H9 (cell line): ENCODE measurements at regions not wholly inside any gene's neighbourhood (a gene's known extent, or its start where the extent isn't known, plus 50 kb on each side); places are given as distances from the start of the nearest gene placed in this dataset.

ENCODE experiments used
- DNase-seq: peaks from one replicate; pipeline ENCODE4 v3.0.0-alpha.2; 2017
- H2AFZ ChIP-seq: one replicate; pipeline ENCODE4 v1.6.1; 2013; ENCODE audit warnings: mild to moderate bottlenecking, low read length, control low read depth, moderate library complexity
- H2AK5ac ChIP-seq: 2 replicates; pipeline ENCODE4 v1.6.1; 2013; ENCODE audit warnings: low read length, control low read depth, mixed read lengths; ENCODE audit not compliant: insufficient read length
- H2BK120ac ChIP-seq: one replicate; pipeline ENCODE4 v1.6.1; 2013; ENCODE audit warnings: low read depth, mild to moderate bottlenecking, low read length, control low read depth, inconsistent platforms; ENCODE audit not compliant: poor library complexity, severe bottlenecking
- H2BK12ac ChIP-seq: 2 replicates; pipeline ENCODE4 v1.6.1; 2013; ENCODE audit warnings: low read length, control low read depth, mixed read lengths, low read depth; ENCODE audit not compliant: insufficient read length
- H2BK15ac ChIP-seq: 2 replicates; pipeline ENCODE4 v1.6.1; 2013; ENCODE audit warnings: low read depth, low read length, control low read depth
- H2BK20ac ChIP-seq: one replicate; pipeline ENCODE4 v1.6.1; 2013; ENCODE audit warnings: low read depth, mild to moderate bottlenecking, low read length, control low read depth, inconsistent platforms; ENCODE audit not compliant: poor library complexity, severe bottlenecking
- H2BK5ac ChIP-seq: 2 replicates; pipeline ENCODE4 v1.6.1; 2013; ENCODE audit warnings: low read length, control low read depth, mixed read lengths; ENCODE audit not compliant: insufficient read length
- H3K14ac ChIP-seq: 2 replicates; pipeline ENCODE4 v1.6.1; 2013; ENCODE audit warnings: low read length, control low read depth; ENCODE audit not compliant: insufficient read depth
- H3K18ac ChIP-seq: 2 replicates; pipeline ENCODE4 v1.6.1; 2013; ENCODE audit warnings: low read depth, mild to moderate bottlenecking, mixed read lengths, low read length, control low read depth; ENCODE audit not compliant: insufficient read length
- H3K23ac ChIP-seq: 2 replicates; pipeline ENCODE4 v1.6.1; 2013; ENCODE audit warnings: low read length, control low read depth, mixed read lengths, low read depth; ENCODE audit not compliant: insufficient read length
- H3K23me2 ChIP-seq: 2 replicates; pipeline ENCODE4 v1.6.1; 2013; ENCODE audit warnings: low read depth, mild to moderate bottlenecking, mixed read lengths, low read length, control low read depth; ENCODE audit not compliant: insufficient read length, poor library complexity, severe bottlenecking
- H3K27ac ChIP-seq: 2 replicates; pipeline ENCODE4 v1.5.1; 2013; ENCODE audit warnings: low read length, control low read depth, mixed read lengths, low read depth; ENCODE audit not compliant: insufficient read length
- H3K27me3 ChIP-seq: 2 replicates; pipeline ENCODE4 v1.6.1; 2013; ENCODE audit warnings: low read length, control low read depth, inconsistent platforms; ENCODE audit not compliant: insufficient read depth
- H3K4ac ChIP-seq: 2 replicates; pipeline ENCODE4 v1.6.1; 2013; ENCODE audit warnings: low read depth, mild to moderate bottlenecking, control low read depth, inconsistent platforms, low read length, moderate library complexity
- H3K4me1 ChIP-seq: 2 replicates; pipeline ENCODE4 v1.6.1; 2013; ENCODE audit warnings: low read length, control low read depth, inconsistent platforms; ENCODE audit not compliant: insufficient read depth
- H3K4me2 ChIP-seq: 2 replicates; pipeline ENCODE4 v1.6.1; 2013; ENCODE audit warnings: low read length, control low read depth, mixed read lengths; ENCODE audit not compliant: insufficient read length, insufficient read depth
- H3K56ac ChIP-seq: 2 replicates; pipeline ENCODE4 v1.6.1; 2013; ENCODE audit warnings: low read depth, mild to moderate bottlenecking, mixed read lengths, low read length, control low read depth; ENCODE audit not compliant: insufficient read length
- H3K79me1 ChIP-seq: 2 replicates; pipeline ENCODE4 v1.6.1; 2013; ENCODE audit warnings: low read depth, mild to moderate bottlenecking, moderate library complexity, low read length, control low read depth, inconsistent platforms; ENCODE audit not compliant: insufficient read depth, poor library complexity, severe bottlenecking
- H3K79me2 ChIP-seq: 2 replicates; pipeline ENCODE4 v1.6.1; 2013; ENCODE audit warnings: low read length, control low read depth, inconsistent platforms; ENCODE audit not compliant: insufficient read depth
- H3K9ac ChIP-seq: 2 replicates; pipeline ENCODE4 v1.6.1; 2013; ENCODE audit warnings: low read length, control low read depth, mixed read lengths; ENCODE audit not compliant: insufficient read length; ENCODE audit errors: extremely low read depth
- H3K9me3 ChIP-seq: one replicate; pipeline ENCODE4 v1.6.1; 2013; ENCODE audit warnings: low read depth, low read length, inconsistent platforms; ENCODE audit not compliant: control insufficient read depth
- H3T11ph ChIP-seq: one replicate; pipeline ENCODE4 v1.6.1; 2013; ENCODE audit warnings: mild to moderate bottlenecking, low read length, control low read depth, inconsistent platforms
- H4K20me1 ChIP-seq: one replicate; pipeline ENCODE4 v1.6.1; 2013; ENCODE audit not compliant: control insufficient read depth, insufficient read length, insufficient read depth
- H4K5ac ChIP-seq: 2 replicates; pipeline ENCODE4 v1.6.1; 2013; ENCODE audit warnings: low read depth, mild to moderate bottlenecking, mixed read lengths, low read length, control low read depth; ENCODE audit not compliant: insufficient read length
- H4K8ac ChIP-seq: replicated peaks from 2 replicates; pipeline ENCODE4 v1.6.1; 2013; ENCODE audit warnings: low read length, control low read depth, mixed read lengths, low read depth; ENCODE audit not compliant: insufficient read length
- H4K91ac ChIP-seq: 2 replicates; pipeline ENCODE4 v1.6.1; 2013; ENCODE audit warnings: low read depth, mild to moderate bottlenecking, moderate library complexity, mixed read lengths, low read length, control low read depth; ENCODE audit not compliant: insufficient read length
- H3K27ac Mint-ChIP-seq, 3 experiments: 2 replicates in 2 of 3; 3 replicates in 1 of 3; pipeline ENCODE4 v1.8.0; 2020 to 2021; ENCODE audit warnings: mixed read lengths in 3 of 3, mild to moderate bottlenecking in 1 of 3, moderate library complexity in 1 of 3
- H3K27me3 Mint-ChIP-seq: 2 replicates; pipeline ENCODE4 v1.8.0; 2021; ENCODE audit warnings: low read depth, mild to moderate bottlenecking, moderate library complexity, mixed read lengths
- H3K36me3 Mint-ChIP-seq, 3 experiments: 2 replicates in 2 of 3; 3 replicates in 1 of 3; pipeline ENCODE4 v1.8.0; 2020 to 2021; ENCODE audit warnings: low read depth in 3 of 3, mixed read lengths in 3 of 3; ENCODE audit not compliant: insufficient read depth in 1 of 3
- H3K4me1 Mint-ChIP-seq, 2 experiments: 2 replicates each; pipeline ENCODE4 v1.8.0; 2020; ENCODE audit warnings: mixed read lengths in 2 of 2
- H3K4me3 Mint-ChIP-seq, 2 experiments: 2 replicates in 1 of 2; 3 replicates in 1 of 2; pipeline ENCODE4 v1.8.0; 2020 to 2021; ENCODE audit warnings: mild to moderate bottlenecking in 2 of 2, mixed read lengths in 2 of 2, moderate library complexity in 1 of 2
- H3K9me3 Mint-ChIP-seq, 2 experiments: 2 replicates in 1 of 2; 3 replicates in 1 of 2; pipeline ENCODE4 v1.8.0; 2020; ENCODE audit warnings: mild to moderate bottlenecking in 2 of 2, mixed read lengths in 2 of 2, moderate library complexity in 1 of 2
- whole genome bisulfite sequencing: extraction: QIAGEN DNeasy Blood & Tissue Kit; methylation state at CpG from one replicate; pipeline ENCODE4 v1.1.7; 2013; ENCODE audit warnings: missing lambda C conversion rate, low lambda C conversion rate, mixed read lengths; ENCODE audit not compliant: insufficient read length; ENCODE audit errors: extremely low coverage; 5-methylcytosine and 5-hydroxymethylcytosine counted together
- TF ChIP-seq, protein P1 (sequence below): fragments of 200-600 bp; sonication (generic); conservative IDR thresholded peaks from 3 replicates; pipeline ENCODE4 v1.8.0; 2021; ENCODE audit warnings: antibody characterized with exemption, mild to moderate bottlenecking

DNA sequence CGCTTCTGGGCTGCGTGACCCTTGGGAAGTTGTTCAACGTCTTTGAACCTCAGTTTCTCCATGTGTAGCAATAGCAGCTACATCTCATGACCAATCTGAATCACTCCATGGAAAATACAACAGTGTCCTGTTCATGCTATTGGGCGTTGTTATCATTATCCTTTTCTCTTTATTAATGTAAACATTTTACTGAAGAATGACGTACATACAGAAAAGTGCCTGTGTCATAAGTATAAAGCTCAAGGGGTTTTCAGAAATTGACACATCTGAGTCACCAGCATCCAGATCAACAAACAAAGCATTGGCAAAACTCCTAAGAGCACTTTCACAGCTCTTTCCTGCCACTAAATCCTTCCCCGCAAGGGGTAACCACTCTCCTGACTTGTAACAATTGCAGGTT lies 438.4 kb downstream of the XYLT1 start:
- no peaks in the 10 kb centered on the region for H4K20me1 ChIP-seq
- no peak overlapping the region for H4K5ac ChIP-seq
- no peak overlapping the region for H4K91ac ChIP-seq
- no peak overlapping the region for H3K18ac ChIP-seq
- DNase-seq = no peak
- no peak overlapping the region for H2AK5ac ChIP-seq
- peaks cover 7 to 12% of the 10 kb centered on the region in 2 experiments; a peak in 4 of 5 replicates for H3K9me3 Mint-ChIP-seq
- H3K27me3 Mint-ChIP-seq = no peaks in the 10 kb centered on the region
- no peaks in the 10 kb centered on the region for H3K4me1 Mint-ChIP-seq
- H2BK5ac ChIP-seq = no peak overlapping the region
- H3K27ac ChIP-seq = no peak overlapping the region
- H2BK20ac ChIP-seq = no peak overlapping the region
- no peak overlapping the region for H3K4me2 ChIP-seq
- H3K27me3 ChIP-seq = no peaks in the 10 kb centered on the region
- no peak overlapping the region for H3K4me3 Mint-ChIP-seq
- H3K79me2 ChIP-seq = no peaks in the 10 kb centered on the region
- no peak overlapping the region for H3K14ac ChIP-seq
- no peaks in the 10 kb centered on the region for H3K79me1 ChIP-seq
- H3K9me3 ChIP-seq = no peaks in the 10 kb centered on the region
- no peak overlapping the region for H3K4ac ChIP-seq
- H3K23ac ChIP-seq = no peak overlapping the region
- no peak overlapping the region for H3K9ac ChIP-seq
- no peaks in the 10 kb centered on the region for H3K23me2 ChIP-seq
- no peak overlapping the region for H4K8ac ChIP-seq
- no peak overlapping the region for H3K27ac Mint-ChIP-seq
- WGBS = no CpG with 5 or more reads among the region's 6 CpGs
- no peak overlapping the region for H2BK120ac ChIP-seq
- H3K36me3 Mint-ChIP-seq = peaks cover 0 to 6% (median 0%) of the 10 kb centered on the region in 3 experiments; a peak in 4 of 7 replicates
- H2BK12ac ChIP-seq = no peak overlapping the region
- no peak overlapping the region for H2BK15ac ChIP-seq
- no peak overlapping the region for H3K56ac ChIP-seq
- H3T11ph ChIP-seq = no peak overlapping the region
- no peaks in the 10 kb centered on the region for H3K4me1 ChIP-seq
- H2AFZ ChIP-seq = no peak overlapping the region
- TF ChIP-seq, protein P1, sequence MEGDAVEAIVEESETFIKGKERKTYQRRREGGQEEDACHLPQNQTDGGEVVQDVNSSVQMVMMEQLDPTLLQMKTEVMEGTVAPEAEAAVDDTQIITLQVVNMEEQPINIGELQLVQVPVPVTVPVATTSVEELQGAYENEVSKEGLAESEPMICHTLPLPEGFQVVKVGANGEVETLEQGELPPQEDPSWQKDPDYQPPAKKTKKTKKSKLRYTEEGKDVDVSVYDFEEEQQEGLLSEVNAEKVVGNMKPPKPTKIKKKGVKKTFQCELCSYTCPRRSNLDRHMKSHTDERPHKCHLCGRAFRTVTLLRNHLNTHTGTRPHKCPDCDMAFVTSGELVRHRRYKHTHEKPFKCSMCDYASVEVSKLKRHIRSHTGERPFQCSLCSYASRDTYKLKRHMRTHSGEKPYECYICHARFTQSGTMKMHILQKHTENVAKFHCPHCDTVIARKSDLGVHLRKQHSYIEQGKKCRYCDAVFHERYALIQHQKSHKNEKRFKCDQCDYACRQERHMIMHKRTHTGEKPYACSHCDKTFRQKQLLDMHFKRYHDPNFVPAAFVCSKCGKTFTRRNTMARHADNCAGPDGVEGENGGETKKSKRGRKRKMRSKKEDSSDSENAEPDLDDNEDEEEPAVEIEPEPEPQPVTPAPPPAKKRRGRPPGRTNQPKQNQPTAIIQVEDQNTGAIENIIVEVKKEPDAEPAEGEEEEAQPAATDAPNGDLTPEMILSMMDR = no peak
